Pancreas (tissue), 10 donors: ENCODE measurements at regions not wholly inside any gene's neighbourhood (a gene's known extent, or its start where the extent isn't known, plus 50 kb on each side); places are given as distances from the start of the nearest gene placed in this dataset.

Experiments
- ATAC-seq, 4 donors: fragments of 200-7000 bp; cut with Tn5 transposase; one replicate each; pipeline versions ENCODE4 v1.8.0 to v1.9.1; 2020; ENCODE audit warnings: mild to moderate bottlenecking in 4 of 4, moderate library complexity in 4 of 4
- DNase-seq, 6 donors: peaks; one replicate each; pipeline ENCODE4 v3.0.0-alpha.2; 2020
- FAIRE-seq: peaks from 2 replicates; lab custom pipeline; 2012; peaks lifted over from hg19 to GRCh38; lab: Jason Lieb, UNC
- H3K27ac ChIP-seq, 4 donors: fragments of 200-600 bp; sonication (generic); 1 replicate in 3 of 4; 2 replicates in 1 of 4; pipeline versions ENCODE4 v1.5.0 to v1.8.0; 2020
- H3K27me3 ChIP-seq, 4 donors: fragments of 200-600 bp; one replicate each; pipeline ENCODE4 v1.8.0; 2021
- H3K36me3 ChIP-seq, 3 donors: fragments of 200-600 bp; sonication (generic) in 1 of 3; one replicate each; pipeline versions ENCODE4 v1.5.0 to v1.8.0; 2020 to 2021
- H3K4me1 ChIP-seq, 3 donors: fragments of 200-600 bp; one replicate each; pipeline ENCODE4 v1.8.0; 2021
- H3K4me3 ChIP-seq, 4 donors: fragments of 200-600 bp; sonication (generic) in 2 of 4; one replicate each; pipeline versions ENCODE4 v1.5.0 to v1.8.0; 2020 to 2021
- H3K9me3 ChIP-seq, 4 donors: fragments of 200-600 bp; one replicate each; pipeline ENCODE4 v1.8.0; 2021
- CTCF ChIP-seq, 4 donors: fragments of 200-600 bp; sonication (generic) in 3 of 4; IDR thresholded peaks; one replicate each; pipeline versions ENCODE4 v1.5.0 to v1.8.0; 2021; ENCODE audit warnings: antibody characterized with exemption in 4 of 4
- WGBS, 2 donors: extraction: QIAGEN DNeasy Blood & Tissue Kit; methylation state at CpG; one replicate each; pipeline ENCODE4 v1.1.7; 2013; 5-methylcytosine and 5-hydroxymethylcytosine counted together
- intact Hi-C, 3 donors: fragments of 100-400 bp; cut with DNase I; formaldehyde crosslinking; loops; one replicate each; pipeline versions ENCODE4 v1.11.1 to v1.14.2; 2022
- donor health status: healthy with polysubstance abuse.
- donor health status: DM: no; HTN: no; CAD: no; lungs with moderate emphysema.
- donor health status: DM: no; HTN: no; CAD: no.
- donor health status: control.
- donor health status: control.
- donor health status: Bipolar disorder and iron deficiency.
- donor health status: DM: yes; HTN: yes; CAD: no.
- donor health status: DM: no; HTN: no; CAD: no.
- donor health status: DM: no; HTN: no; CAD: no.
- donor health status: DM: yes; HTN: yes; CAD: no.

DNA sequence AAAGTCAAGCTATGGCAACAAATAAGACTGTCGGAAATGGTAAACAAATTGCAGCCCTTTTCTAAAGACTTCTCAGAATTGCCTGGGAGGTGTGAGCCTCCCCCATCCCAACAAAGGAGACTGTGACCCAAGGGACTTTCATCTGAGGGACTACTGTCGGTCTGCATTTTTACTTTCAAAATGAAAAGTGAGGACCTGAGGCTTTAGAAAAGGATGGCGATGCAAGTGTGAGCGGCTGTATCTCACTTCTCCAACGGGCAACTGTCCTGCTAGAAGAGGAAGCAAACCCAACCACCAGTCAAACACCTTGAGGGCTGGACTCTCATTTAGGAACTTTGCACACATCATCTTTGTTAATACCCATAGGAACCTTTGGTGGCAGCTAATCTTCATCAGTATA, 62.6 kb upstream of the CLNK start:
- Histone ChIP-seq H3K36me3 (no peaks in the 10 kb centered on the region), H3K9me3 (no peaks in the 10 kb centered on the region), H3K27ac (no peak overlapping the region), H3K4me3 (no peak overlapping the region), H3K27me3 (no peaks in the 10 kb centered on the region), H3K4me1 (no peaks in the 10 kb centered on the region)
- intact Hi-C loops: no loop called here
- ATAC-seq (no peak), DNase-seq (no peak), FAIRE-seq (no peak)
- TF ChIP-seq CTCF (IDR thresholded peaks at IDR 0.05): no peak
- 58 to 61% methylated on average over 5 of the region's 5 CpGs for WGBS, 2 donors

- H3K27ac ChIP-seq: no peak overlapping the region
- 39 to 59% methylated on average over 3 of the region's 3 CpGs for WGBS, 2 donors
- H3K4me3 ChIP-seq: no peak overlapping the region
- TF ChIP-seq CTCF (IDR thresholded peaks at IDR 0.05): no peak
- H3K27me3 ChIP-seq: no peaks in the 10 kb centered on the region
- intact Hi-C loops: no loop called here
- H3K9me3 ChIP-seq: no peaks in the 10 kb centered on the region
- no peak for DNase-seq
- no peak for FAIRE-seq
- H3K4me1 ChIP-seq: no peaks in the 10 kb centered on the region
- no peak for ATAC-seq
- no peaks in the 10 kb centered on the region for H3K36me3 ChIP-seq
Measured at GRCh38 chr4:10746371-10747171, 62.0 kb upstream of the CLNK start.

- Histone ChIP-seq H3K4me3 (no peak overlapping the region), H3K27me3 (no peaks in the 10 kb centered on the region), H3K9me3 (no peaks in the 10 kb centered on the region), H3K27ac (no peak overlapping the region), H3K4me1 (no peaks in the 10 kb centered on the region), H3K36me3 (no peaks in the 10 kb centered on the region)
- ATAC-seq (no peak), FAIRE-seq (no peak), DNase-seq (no peak)
- TF ChIP-seq CTCF (IDR thresholded peaks at IDR 0.05): no peak
- intact Hi-C loops: no loop called here
- WGBS, 2 donors: 51 to 60% methylated on average over 3 of the region's 3 CpGs
Measured at GRCh38 chr4:10743357-10743756, 58.8 kb upstream of the CLNK start.

DNA sequence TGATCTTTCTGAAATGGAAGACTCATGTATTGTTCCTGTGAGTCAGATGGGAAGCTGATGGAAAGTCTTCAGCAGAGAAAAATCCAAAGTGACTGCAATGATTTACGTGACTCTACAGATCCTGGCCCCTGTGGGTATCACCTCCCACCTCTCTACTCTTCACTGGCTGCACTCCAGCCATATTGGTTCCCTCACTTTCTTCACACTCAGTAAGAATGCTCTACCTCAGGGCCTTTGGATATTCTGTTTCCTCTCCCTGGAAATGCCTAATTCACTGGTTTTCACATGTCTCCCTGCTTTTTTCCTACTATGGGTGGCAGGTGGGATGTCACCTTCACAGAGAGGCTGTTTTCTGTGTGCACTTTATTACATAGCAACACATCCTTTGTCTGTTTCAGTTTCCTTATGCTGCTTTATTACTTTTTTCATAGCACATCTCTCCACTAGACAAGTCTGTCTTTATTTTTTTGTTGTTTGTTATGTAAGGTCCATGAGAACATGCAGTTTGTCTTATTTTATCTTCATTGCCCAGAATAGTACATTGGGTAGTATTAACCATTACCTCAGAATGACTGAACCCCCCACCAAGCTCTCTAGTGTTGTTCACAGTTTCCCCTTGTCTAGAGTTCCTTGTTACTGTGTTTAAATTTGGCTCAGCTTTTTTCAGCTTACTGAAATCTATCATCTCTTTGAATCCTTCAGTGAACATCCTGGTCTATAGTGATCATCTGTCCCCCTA, 57.6 kb upstream of the CLNK start:
- no peak for ATAC-seq
- no peak for TF ChIP-seq CTCF (IDR thresholded peaks at IDR 0.05)
- intact Hi-C loops: no loop called here
- Histone ChIP-seq H3K27ac (no peak overlapping the region), H3K36me3 (no peaks in the 10 kb centered on the region), H3K27me3 (no peaks in the 10 kb centered on the region), H3K9me3 (no peaks in the 10 kb centered on the region), H3K4me1 (no peaks in the 10 kb centered on the region), H3K4me3 (no peak overlapping the region)
- no peak for DNase-seq
- no peak for FAIRE-seq
- WGBS, 2 donors: 55 to 68% methylated on average over 1 of the region's 1 CpG
